GM18867 (cell line): ENCODE measurements at regions not wholly inside any gene's neighbourhood (a gene's known extent, or its start where the extent isn't known, plus 50 kb on each side); places are given as distances from the start of the nearest gene placed in this dataset.
"Not testable (repeated sequence)": the region's sequence is repeated elsewhere in the genome, so short reads cannot be mapped to it uniquely, and the experiment has no call there.

Source experiments
- ATAC-seq: cut with Tn5 transposase; IDR thresholded peaks from one replicate; pipeline ENCODE4 v1.9.1; 2021; ENCODE audit warnings: mild to moderate bottlenecking, moderate library complexity; ENCODE audit not compliant: unreplicated experiment

DNA sequence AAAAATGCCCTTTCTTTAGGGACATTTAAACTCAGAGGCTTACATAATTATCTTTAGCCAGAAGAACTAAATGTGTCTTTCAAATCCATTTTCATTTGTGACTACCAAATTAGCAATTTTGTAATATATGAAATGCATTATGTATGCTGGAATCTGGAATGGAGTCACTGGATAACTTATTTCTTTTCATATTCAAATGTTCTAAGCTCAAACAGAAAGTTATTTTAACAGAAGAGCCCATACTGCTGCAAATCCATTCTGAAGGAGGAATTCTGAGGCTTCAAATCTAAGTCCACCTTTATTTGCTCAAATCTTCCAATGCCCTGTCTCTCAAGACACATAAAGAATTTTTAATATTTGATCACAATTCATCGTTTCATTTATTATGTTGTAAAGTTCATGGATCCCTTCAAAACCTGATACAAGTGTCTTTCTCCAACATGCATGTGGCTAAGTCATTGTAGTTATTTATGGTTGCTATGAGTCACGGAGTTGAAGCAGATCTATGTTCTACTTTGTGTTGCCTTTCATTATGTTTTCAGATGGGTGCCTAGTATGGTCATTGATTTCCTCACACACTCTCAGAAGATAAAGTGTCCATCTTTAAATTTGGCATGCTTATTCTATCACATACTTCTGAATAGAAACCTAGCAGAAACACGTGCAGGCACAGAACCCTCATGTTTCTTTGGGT, 214.8 kb upstream of the GCFC2 start:
- ATAC-seq, result no peak

DNA sequence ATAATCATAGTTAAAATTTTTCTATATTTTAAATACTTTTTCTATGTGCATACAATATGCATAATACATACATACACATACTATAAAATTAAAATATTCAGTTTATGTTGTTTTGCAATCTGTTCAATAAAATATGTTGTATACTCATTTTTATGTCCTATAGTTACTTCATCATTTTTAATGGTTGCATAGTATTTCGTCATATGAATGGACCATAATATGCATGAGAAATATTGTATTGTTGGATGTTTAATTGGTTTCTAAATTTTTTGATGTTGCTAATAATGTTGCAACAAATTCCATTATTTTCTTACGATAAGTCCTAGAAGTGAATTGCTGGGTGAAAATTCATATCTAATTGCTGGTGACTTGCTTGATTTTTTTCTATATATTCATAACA, 211.5 kb upstream of the GCFC2 start:
- no peak for ATAC-seq

DNA sequence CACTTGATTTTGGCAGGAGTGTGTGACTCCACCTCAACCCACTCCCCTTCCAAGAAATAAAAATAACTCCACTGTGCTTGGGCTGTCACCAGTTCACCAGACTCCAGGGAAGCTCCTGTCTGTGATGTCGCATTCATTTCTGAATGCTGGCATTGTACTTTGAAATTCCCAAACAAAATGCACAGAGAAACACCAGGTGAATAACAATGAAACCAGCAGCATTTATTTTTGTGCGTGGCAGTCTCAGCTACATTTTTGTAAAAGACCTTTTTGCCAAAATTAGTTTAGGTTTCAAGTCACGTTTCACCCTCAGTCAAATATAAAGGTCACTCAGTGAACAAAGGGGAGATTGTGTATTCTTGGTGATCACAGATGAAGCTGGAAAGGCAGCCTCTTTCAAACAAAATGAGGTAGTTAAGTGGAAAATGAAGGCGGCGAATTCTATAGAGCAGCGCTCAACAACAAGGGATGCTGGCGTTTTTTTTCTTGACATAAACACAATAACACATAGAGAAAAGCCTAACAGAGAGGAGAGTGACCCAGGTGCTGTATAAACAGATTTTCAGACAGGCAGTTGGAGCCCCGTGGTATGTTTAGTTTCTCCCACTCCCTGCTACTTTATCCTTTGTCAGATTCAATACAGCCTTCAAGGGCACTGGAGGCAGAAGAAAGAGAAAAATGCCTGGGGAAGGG, 210.3 kb upstream of the GCFC2 start:
- no peak for ATAC-seq

DNA sequence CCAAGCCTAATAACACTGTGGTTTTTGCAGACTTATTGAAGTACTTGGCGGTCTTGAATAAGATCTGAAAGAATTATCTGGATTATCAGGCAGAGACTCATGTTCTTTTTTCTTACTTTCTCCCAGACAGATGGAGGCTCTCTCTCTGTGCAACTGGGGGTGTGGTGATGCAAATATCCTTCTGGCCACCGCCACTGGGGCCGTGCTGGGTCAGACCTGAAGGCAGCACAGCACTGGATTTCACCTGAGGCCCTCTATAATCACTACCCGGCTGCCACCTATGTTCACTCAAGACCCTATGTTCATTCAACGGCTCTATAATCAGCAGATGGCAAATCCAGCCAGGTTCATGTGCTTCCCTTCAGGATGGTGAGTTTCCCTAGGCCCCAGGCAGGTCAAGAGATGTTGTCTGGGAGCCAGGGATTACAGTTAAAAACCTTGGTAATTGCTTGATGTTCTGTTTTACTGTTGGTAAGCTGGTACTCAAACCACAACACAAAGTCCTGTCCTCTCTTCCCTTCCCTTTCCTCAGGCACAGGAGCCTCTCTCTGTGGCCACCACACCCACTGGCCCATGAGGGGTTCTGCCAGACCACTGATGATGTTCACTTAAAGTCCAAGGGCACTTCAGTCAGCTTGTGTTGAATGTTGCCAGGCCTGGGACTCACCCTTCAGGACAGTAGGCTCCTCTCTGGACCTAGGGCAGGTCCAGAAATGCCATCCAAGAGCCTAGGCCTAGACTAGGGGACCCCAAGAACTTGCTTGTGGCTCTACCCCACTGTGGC, 205.3 kb upstream of the GCFC2 start:
- no peak for ATAC-seq

DNA sequence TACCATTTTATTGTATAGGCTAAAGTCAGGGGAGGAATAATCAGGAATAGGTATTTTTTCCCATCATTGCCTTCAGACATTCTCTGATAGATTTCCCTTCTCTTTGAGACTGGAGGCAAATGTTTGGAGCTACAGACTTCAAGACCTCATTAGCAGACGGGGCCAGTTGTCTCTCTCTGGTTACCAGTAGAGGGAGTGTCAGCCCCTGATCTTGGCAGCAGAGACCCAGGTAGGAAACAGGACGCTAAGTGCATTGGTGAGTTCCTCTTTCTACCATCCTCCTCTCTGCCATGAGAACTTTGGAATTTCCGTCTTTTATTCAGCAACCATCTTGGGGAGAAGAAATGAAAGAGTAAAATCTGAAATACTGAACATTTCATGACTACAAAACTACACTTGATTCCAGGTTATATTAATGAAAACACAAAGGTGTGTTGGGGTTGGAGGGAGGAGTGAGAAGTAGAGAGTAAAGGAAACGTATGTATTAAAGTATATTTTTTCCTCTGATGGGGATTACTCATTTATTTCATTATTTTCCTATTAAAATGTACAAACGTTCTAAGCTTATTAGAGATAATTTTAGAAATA, 186.2 kb upstream of the GCFC2 start:
- ATAC-seq, result peak; percentile 83

DNA sequence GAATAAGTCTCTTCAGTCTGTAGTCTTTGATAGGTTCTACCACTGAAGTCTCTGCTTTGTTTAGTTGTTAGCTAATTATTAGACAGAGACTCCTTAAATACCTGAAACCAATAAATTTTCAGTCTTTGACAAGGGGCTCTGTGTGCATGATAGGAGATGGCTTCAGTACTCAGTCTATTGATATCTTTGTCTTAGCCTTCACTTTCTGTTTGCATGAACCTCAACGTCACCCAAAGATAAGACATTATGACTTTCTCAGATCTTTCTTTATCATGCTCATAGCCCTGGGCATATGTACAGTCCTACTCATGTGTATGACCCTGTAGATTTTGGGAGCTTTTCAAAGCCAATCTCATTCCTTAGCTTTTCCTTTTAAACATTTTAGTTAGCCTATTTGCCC, 183.5 kb upstream of the GCFC2 start:
- peak; percentile 92 for ATAC-seq

DNA sequence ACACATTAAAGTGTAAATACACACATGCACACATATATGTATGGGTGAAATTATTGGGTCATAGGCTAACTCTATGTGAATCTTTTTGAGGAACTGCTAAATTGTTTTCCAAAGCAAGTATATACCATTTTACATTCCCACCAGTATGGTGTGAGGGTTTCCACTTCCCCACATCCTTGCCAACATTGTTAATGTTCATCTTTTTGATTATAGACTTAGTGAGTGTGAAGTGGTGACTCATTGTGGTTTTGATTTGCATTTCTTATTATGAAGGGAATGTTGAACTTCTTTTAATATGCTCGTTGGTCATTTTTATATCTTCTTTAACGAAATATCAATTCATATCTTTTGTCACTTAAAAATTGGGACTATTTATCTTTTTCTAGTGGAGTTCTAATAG, 181.8 kb upstream of the GCFC2 start:
- ATAC-seq, result no peak

DNA sequence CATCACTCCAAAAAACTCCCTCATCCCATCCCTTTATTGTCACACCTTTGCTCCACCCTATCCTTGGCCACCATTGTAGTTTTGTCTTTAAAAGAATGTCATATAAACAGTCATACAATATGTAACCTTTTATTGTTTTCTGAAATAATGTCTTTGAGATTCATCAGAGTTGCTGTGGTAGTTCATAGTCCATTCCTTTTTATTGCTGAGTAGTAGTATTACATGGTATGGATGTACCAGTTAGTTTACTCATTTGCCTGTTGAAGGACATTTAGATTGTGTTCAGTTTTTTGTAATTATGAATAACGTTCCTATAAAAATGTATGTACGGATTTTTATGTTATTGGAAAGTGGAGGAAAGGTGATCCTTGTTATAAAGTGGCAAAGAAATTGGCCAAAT, 171.8 kb upstream of the GCFC2 start:
- ATAC-seq, result no peak

DNA sequence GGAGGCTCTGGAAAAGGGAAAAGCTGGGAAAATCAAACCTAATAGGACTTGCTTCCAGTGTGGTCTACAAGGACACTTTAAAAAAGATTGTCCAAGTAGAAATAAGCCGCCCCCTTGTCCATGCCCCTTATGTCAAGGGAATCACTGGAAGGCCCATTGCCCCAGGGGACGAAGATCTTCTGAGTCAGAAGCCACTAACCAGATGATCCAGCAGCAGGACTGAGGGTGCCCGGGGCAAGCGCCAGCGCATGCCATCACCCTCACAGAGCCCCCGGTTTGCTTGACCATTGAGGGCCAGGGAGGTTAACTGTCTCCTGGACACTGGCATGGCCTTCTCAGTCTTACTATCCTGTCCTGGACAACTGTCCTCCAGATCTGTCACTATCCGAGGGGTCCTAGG, 164.9 kb upstream of the GCFC2 start:
- not testable (repeated sequence) for ATAC-seq

DNA sequence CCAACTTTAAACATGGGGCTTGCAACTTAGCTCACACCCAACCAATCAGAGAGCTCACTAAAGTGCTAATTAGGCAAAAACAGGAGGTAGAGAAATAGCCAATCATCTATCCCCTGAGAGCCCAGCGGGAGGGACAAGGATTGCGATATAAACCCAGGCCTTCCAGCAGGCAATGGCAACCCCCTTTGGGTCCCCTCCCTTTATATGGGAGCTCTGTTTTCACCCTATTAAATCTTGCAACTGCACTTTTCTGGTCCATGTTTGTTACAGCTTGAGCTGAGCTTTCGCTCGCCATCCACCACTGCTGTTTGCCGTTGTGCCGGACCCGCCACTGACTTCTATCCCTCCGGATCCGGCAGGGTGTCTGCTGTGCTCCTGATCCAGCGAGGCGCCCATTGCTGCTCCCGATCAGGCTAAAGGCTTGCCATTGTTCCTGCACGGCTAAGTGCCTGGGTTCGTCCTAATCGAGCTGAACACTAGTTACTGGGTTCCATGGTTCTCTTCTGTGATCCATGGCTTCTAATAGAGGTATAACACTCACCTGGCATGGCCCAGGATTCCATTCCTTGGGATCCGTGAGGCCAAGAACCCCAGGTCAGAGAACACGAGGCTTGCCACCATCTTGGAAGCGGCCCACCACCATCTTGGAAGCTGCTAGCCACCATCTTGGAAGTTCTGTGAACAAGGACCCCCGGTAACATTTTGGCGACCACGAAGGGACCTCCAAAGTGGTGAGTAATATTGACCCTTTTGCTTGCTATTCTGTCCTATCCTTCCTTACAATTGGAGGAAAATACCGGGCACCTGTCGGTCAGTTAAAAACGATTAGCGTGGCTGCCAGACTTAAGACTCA, 161.3 kb upstream of the GCFC2 start:
- not testable (repeated sequence) for ATAC-seq

DNA sequence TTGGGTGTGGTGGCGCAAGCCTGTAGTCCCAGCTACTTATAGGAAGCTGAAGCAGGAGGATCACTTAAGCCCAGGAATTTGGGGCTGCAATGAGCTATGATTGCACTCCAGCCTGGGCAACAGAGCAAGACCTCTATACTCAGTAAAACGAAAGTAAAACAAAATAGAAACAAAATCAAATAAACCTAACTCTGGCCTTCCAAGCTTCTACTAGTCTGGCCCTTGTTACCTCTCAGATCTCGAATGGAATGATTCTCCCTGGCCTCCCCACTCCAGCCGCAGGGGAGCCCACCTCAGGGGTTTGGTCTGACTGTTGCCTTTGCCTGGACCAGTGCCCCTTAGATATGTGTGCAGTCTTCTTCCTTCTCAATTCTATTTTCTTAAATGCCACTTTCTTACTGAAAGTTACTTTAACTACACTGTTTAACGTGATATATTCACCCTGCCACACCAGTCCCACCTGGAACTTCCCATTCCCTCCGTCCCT, 160.0 kb upstream of the GCFC2 start:
- ATAC-seq, result peak; percentile 93

DNA sequence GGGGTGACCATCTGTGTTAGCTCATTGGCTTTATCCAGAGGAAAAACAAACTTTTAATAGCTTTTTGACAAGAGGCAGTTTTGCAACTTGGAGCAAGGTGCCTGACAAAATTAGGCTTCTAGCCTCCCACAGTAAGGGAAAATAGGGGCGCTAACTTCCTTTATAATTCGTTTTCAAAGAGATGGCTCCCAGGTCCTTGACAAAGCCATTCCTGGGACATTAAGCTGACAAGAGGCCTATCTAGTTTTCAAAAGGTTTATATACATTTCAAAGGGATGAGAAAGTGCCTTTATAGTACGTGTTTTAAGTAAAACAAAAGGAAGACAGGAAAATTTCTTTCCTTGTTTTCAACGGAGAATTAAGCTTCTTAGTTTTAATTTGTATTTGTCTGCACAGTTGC, 159.4 kb upstream of the GCFC2 start:
- no peak for ATAC-seq

DNA sequence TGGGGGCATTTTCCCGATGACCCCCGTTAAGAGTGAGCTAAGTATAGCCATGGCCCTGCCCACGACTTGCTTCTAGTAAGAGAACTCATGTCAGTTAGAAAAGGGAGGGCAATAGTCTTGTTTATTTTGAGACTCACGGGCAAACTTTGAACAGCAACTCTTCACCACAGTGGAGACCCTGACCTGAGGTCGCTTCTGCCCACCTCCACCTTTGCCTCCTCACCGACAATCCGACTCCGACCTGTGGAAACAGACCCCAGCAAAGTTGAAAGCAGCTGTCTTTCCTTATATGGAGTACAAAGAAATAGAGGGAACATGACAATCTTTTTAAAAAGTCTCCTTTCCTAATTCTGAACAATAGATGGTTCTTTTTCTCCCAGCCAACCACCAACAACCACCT, 155.0 kb upstream of the GCFC2 start:
- no peak for ATAC-seq

DNA sequence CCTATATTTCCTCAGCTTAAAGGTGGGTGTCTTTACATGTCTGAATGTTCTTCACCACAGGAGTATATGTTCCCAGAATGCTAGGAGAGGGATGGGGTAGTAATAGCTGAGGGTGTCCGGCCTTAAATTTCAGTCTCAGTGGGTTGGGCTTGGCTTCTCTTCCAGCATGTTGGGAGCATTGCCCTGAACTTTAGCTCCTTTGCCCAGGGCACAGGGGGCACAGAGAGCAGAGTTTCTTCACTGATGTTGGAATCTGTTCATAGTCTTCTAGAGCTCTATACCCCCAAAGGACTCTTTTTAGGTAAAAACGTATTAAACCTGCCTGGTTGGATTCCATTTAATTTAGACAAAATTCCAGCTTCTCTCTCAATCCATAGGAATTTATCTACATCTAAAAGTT, 154.4 kb upstream of the GCFC2 start:
- no peak for ATAC-seq

DNA sequence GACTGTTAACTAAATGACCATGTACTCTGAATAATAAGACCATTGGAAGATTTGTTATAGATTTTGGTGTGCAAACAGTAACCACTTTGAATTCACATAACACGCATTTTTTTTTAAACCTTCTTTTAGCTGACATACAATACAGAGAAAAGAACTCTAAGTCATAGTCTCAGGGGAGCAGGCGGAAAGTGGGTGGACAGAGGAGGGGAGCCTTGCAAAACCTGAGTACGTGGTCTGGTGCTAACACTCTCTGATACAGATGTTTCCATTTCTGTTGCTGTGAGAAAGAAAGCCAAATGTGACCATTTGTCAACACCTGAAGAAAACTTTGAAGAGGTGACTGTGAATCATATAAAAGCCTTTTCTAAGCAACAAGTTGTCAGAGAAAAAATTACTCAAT, 151.8 kb upstream of the GCFC2 start:
- ATAC-seq, result no peak

DNA sequence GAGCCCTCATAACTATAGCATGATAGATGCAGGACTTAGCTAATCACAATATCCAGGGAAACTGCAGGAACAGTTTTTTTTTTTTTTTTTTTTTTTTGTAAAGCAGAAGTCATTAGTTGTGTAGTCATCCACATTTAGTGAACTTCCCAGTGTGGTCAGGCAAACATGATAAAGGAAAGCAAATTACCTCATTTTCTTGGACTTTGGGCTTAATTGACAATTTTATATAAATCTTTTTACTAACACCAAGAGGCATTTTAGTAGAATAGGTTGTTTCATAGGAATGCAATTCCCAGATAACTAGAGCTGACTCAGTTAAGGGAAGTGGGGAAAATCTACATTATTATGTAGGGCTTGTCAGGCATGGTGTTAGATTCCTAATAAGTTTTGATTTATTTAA, 142.7 kb upstream of the GCFC2 start:
- ATAC-seq, result no peak

DNA sequence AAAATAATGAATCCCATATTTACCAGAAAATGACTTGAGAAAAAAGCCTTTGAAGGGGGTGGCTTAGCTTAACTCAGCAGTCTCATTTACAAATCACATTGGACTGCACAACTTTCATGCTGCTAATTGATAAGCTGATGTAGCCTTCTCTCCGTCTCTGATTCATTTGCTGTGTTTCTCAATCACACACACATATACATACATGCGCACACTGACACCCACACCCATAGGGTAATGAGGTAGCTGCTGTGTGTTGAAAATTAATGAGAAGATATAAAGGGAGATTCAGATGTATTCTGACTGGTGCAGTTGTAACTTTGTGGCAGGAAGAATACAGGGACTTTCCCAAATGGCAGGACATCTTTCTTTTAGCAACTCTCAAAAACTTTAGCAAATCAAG, 141.9 kb upstream of the GCFC2 start:
- no peak for ATAC-seq

DNA sequence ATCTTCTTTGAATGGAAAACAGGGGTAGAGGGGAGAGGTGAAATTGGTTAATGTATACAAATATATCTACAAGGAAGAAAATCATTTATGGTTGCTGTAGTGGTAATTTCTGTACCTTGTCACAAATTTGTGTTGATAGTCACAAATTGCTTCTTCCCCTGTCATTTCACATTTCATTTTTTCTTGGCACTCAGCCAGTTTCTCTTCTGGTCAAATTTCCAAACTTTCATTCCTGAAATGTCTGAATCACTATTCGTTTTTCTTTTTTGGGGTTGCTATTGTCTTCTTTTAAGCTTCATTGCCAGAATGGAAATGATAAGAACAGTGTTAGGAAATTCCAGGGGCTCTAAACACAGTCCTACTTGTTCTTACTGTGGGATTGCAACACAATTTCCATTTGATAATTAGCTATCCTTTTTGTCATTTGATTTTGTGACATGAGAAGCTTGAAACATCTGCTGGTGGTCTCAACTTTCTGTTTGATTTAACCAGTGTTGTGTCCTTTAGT, 136.0 kb upstream of the GCFC2 start:
- no peak for ATAC-seq

DNA sequence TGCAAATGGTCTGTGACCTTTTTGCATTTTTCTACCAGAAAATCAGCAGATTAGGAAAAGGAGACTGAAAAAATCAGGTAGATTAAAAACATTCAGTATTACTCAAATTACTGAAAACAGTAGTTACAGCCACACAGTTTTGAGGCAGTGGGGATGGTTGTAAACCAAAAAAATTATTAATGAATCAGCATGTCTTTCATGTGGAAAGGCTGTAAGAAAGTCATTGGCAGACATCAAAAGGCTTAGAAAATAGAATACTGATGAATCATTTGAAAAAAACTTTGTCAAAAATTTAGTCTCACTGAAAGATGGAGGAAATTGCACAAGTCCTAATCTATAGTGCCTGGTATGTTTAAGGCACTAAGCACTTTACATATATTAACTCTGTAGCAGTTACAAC, 133.9 kb upstream of the GCFC2 start:
- ATAC-seq, result peak; percentile 68

DNA sequence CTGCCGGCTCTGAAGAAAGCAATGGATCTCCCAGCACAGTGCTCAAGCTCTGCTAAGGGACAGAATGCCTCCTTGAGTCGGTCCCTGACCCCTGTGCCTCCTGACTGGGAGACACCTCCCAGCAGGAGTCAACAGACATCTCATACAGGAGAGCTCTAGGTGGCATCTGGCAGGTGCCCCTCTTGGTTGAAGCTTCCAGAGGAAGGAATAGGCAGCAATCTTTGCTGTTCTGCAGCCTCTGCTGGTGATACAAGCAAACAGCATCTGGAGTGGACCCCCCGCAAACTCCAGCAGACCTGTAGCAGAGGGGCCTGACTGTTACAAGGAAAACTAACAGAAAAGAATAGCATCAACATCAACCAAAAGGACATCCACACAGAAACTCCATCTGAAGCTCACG, 123.9 kb upstream of the GCFC2 start:
- not testable (repeated sequence) for ATAC-seq
